Trophoblast cell (in vitro differentiated cells and primary cell): ENCODE measurements at regions not wholly inside any gene's neighbourhood (a gene's known extent, or its start where the extent isn't known, plus 50 kb on each side); places are given as distances from the start of the nearest gene placed in this dataset.

Source experiments
- DNase-seq, 2 donors: peaks; one replicate each; pipeline ENCODE4 v3.0.0-alpha.2; 2016
- H2AFZ ChIP-seq: 2 replicates; pipeline ENCODE4 v1.6.1; 2013; ENCODE audit warnings: low read length, moderate library complexity, mild to moderate bottlenecking; ENCODE audit not compliant: insufficient read depth, poor library complexity
- H2AK5ac ChIP-seq: 2 replicates; pipeline ENCODE4 v1.6.1; 2013; ENCODE audit warnings: mild to moderate bottlenecking, low read length
- H2BK120ac ChIP-seq: 2 replicates; pipeline ENCODE4 v1.6.1; 2013; ENCODE audit warnings: low read length, mild to moderate bottlenecking, moderate library complexity; ENCODE audit not compliant: insufficient read depth, poor library complexity
- H2BK12ac ChIP-seq: 2 replicates; pipeline ENCODE4 v1.6.1; 2013; ENCODE audit warnings: mild to moderate bottlenecking, low read length, moderate library complexity
- H2BK5ac ChIP-seq: 2 replicates; pipeline ENCODE4 v1.6.1; 2013; ENCODE audit warnings: low read length, low read depth, moderate library complexity, mild to moderate bottlenecking; ENCODE audit not compliant: poor library complexity
- H3K14ac ChIP-seq: 2 replicates; pipeline ENCODE4 v1.6.1; 2013; ENCODE audit warnings: mild to moderate bottlenecking, low read length
- H3K18ac ChIP-seq: 2 replicates; pipeline ENCODE4 v1.6.1; 2013; ENCODE audit warnings: mild to moderate bottlenecking, low read length
- H3K23ac ChIP-seq: 2 replicates; pipeline ENCODE4 v1.6.1; 2013; ENCODE audit warnings: low read length
- H3K27ac ChIP-seq: 2 replicates; pipeline ENCODE4 v1.5.1; 2013; ENCODE audit warnings: low read depth, mild to moderate bottlenecking, inconsistent platforms, low read length, moderate library complexity
- H3K27me3 ChIP-seq: 2 replicates; pipeline ENCODE4 v1.6.1; 2013; ENCODE audit warnings: inconsistent platforms, mild to moderate bottlenecking, low read length, moderate library complexity; ENCODE audit not compliant: insufficient read depth
- H3K36me3 ChIP-seq, 2 experiments: 1 replicate in 1 of 2; 2 replicates in 1 of 2; pipeline ENCODE4 v1.6.1; 2013; ENCODE audit warnings: low read length in 2 of 2, mild to moderate bottlenecking in 2 of 2, moderate library complexity in 1 of 2; ENCODE audit not compliant: insufficient read depth in 2 of 2, control insufficient read depth in 1 of 2
- H3K4ac ChIP-seq: 2 replicates; pipeline ENCODE4 v1.6.1; 2013; ENCODE audit warnings: low read depth, mild to moderate bottlenecking, low read length, moderate library complexity
- H3K4me1 ChIP-seq, 2 experiments: 1 replicate in 1 of 2; 2 replicates in 1 of 2; pipeline ENCODE4 v1.6.1; 2013; ENCODE audit warnings: low read length in 2 of 2, mild to moderate bottlenecking in 2 of 2, moderate library complexity in 1 of 2; ENCODE audit not compliant: insufficient read depth in 2 of 2, control insufficient read depth in 1 of 2
- H3K4me2 ChIP-seq: 2 replicates; pipeline ENCODE4 v1.6.1; 2013; ENCODE audit warnings: inconsistent platforms, mild to moderate bottlenecking, low read length, moderate library complexity
- H3K4me3 ChIP-seq: 2 replicates; pipeline ENCODE4 v1.5.1; 2013; ENCODE audit warnings: mild to moderate bottlenecking, low read depth, low read length, inconsistent platforms
- H3K79me1 ChIP-seq: one replicate; pipeline ENCODE4 v1.6.1; 2013; ENCODE audit warnings: low read length
- H3K79me2 ChIP-seq: 2 replicates; pipeline ENCODE4 v1.6.1; 2013; ENCODE audit warnings: low read length, mild to moderate bottlenecking; ENCODE audit not compliant: control insufficient read depth, insufficient read depth, poor library complexity
- H3K9ac ChIP-seq: 2 replicates; pipeline ENCODE4 v1.6.1; 2013; ENCODE audit warnings: mild to moderate bottlenecking, low read length
- H3K9me3 ChIP-seq: 2 replicates; pipeline ENCODE4 v1.6.1; 2013; ENCODE audit warnings: low read depth, mild to moderate bottlenecking, control low read depth, inconsistent platforms, low read length; ENCODE audit not compliant: insufficient read depth
- H4K12ac ChIP-seq: 2 replicates; pipeline ENCODE4 v1.6.1; 2013; ENCODE audit warnings: low read depth, mild to moderate bottlenecking, low read length, moderate library complexity
- H4K8ac ChIP-seq: 2 replicates; pipeline ENCODE4 v1.6.1; 2013; ENCODE audit warnings: low read depth, mild to moderate bottlenecking, low read length, moderate library complexity
- H4K91ac ChIP-seq: one replicate; pipeline ENCODE4 v1.6.1; 2013; ENCODE audit warnings: low read depth, mild to moderate bottlenecking, low read length, moderate library complexity
- WGBS: extraction: QIAGEN DNeasy Blood & Tissue Kit; methylation state at CpG from one replicate; pipeline ENCODE4 v1.1.7; 2013; ENCODE audit warnings: missing lambda C conversion rate; ENCODE audit not compliant: insufficient read length, insufficient coverage; ENCODE audit errors: extremely low coverage; 5-methylcytosine and 5-hydroxymethylcytosine counted together

- Histone ChIP-seq H2AFZ (no peak overlapping the region), H3K14ac (no peak overlapping the region), H4K91ac (no peak overlapping the region), H3K4me2 (no peak overlapping the region), H2BK5ac (no peak overlapping the region), H3K79me1 (no peaks in the 10 kb centered on the region), H3K27me3 (no peaks in the 10 kb centered on the region), H4K12ac (no peak overlapping the region), H3K18ac (no peak overlapping the region), H3K4me1 (no peaks in the 10 kb centered on the region), H2BK12ac (no peak overlapping the region), H4K8ac (no peak overlapping the region), H3K9ac (no peak overlapping the region), H3K9me3 (no peaks in the 10 kb centered on the region), H3K4me3 (no peak overlapping the region), H3K79me2 (no peaks in the 10 kb centered on the region), H2AK5ac (no peak overlapping the region), H3K27ac (no peak overlapping the region), H2BK120ac (no peak overlapping the region), H3K36me3 (no peaks in the 10 kb centered on the region), H3K23ac (no peak overlapping the region), H3K4ac (no peak overlapping the region)
- no peak for DNase-seq
Observed at GRCh38 chr5:118043531-118043930, 944.8 kb downstream of the DTWD2 start.

GRCh38 chr5:118042076-118042475, 946.3 kb downstream of the DTWD2 start:
- H3K4me1 ChIP-seq, result no peaks in the 10 kb centered on the region
- H3K27me3 ChIP-seq, result no peaks in the 10 kb centered on the region
- H4K8ac ChIP-seq, result no peak overlapping the region
- no peak for DNase-seq
- no peak overlapping the region for H2BK120ac ChIP-seq
- H2AFZ ChIP-seq, result no peak overlapping the region
- H3K36me3 ChIP-seq, result no peaks in the 10 kb centered on the region
- H4K12ac ChIP-seq, result no peak overlapping the region
- no peak overlapping the region for H2BK12ac ChIP-seq
- no CpG with 5 or more reads among the region's 2 CpGs for WGBS
- H3K4me2 ChIP-seq, result no peak overlapping the region
- no peak overlapping the region for H3K9ac ChIP-seq
- H2BK5ac ChIP-seq, result no peak overlapping the region
- no peak overlapping the region for H3K23ac ChIP-seq
- no peak overlapping the region for H4K91ac ChIP-seq
- no peak overlapping the region for H3K4me3 ChIP-seq
- no peak overlapping the region for H3K4ac ChIP-seq
- no peak overlapping the region for H3K18ac ChIP-seq
- no peaks in the 10 kb centered on the region for H3K9me3 ChIP-seq
- no peaks in the 10 kb centered on the region for H3K79me2 ChIP-seq
- no peaks in the 10 kb centered on the region for H3K79me1 ChIP-seq
- no peak overlapping the region for H3K27ac ChIP-seq
- H2AK5ac ChIP-seq, result no peak overlapping the region
- H3K14ac ChIP-seq, result no peak overlapping the region

GRCh38 chr5:118040496-118040895, 947.9 kb downstream of the DTWD2 start:
- H3K14ac ChIP-seq, result no peak overlapping the region
- no peak for DNase-seq
- H3K27ac ChIP-seq, result no peak overlapping the region
- H2BK12ac ChIP-seq, result no peak overlapping the region
- no peak overlapping the region for H3K4ac ChIP-seq
- H3K9ac ChIP-seq, result no peak overlapping the region
- no peaks in the 10 kb centered on the region for H3K79me1 ChIP-seq
- no peaks in the 10 kb centered on the region for H3K9me3 ChIP-seq
- no peak overlapping the region for H3K23ac ChIP-seq
- no peaks in the 10 kb centered on the region for H3K79me2 ChIP-seq
- no peaks in the 10 kb centered on the region for H3K4me1 ChIP-seq
- H4K12ac ChIP-seq, result no peak overlapping the region
- H3K36me3 ChIP-seq, result no peaks in the 10 kb centered on the region
- no peak overlapping the region for H3K4me2 ChIP-seq
- H3K4me3 ChIP-seq, result no peak overlapping the region
- H2BK120ac ChIP-seq, result no peak overlapping the region
- H2BK5ac ChIP-seq, result no peak overlapping the region
- no peak overlapping the region for H4K8ac ChIP-seq
- H4K91ac ChIP-seq, result no peak overlapping the region
- no peaks in the 10 kb centered on the region for H3K27me3 ChIP-seq
- no peak overlapping the region for H2AK5ac ChIP-seq
- WGBS, result no CpG with 5 or more reads among the region's 1 CpG
- H2AFZ ChIP-seq, result no peak overlapping the region
- H3K18ac ChIP-seq, result no peak overlapping the region

- Histone ChIP-seq H3K27ac (no peak overlapping the region), H4K8ac (no peak overlapping the region), H2BK12ac (no peak overlapping the region), H2BK120ac (no peak overlapping the region), H3K18ac (no peak overlapping the region), H3K27me3 (no peaks in the 10 kb centered on the region), H3K9me3 (peaks cover 4% of the 10 kb centered on the region), H4K12ac (no peak overlapping the region), H3K23ac (no peak overlapping the region), H3K4ac (no peak overlapping the region), H3K4me1 (no peaks in the 10 kb centered on the region), H3K4me2 (no peak overlapping the region), H3K9ac (no peak overlapping the region), H3K4me3 (no peak overlapping the region), H4K91ac (no peak overlapping the region), H3K14ac (no peak overlapping the region), H2AFZ (no peak overlapping the region), H3K79me1 (no peaks in the 10 kb centered on the region), H2AK5ac (no peak overlapping the region), H2BK5ac (no peak overlapping the region), H3K79me2 (no peaks in the 10 kb centered on the region), H3K36me3 (no peaks in the 10 kb centered on the region)
- no CpG with 5 or more reads among the region's 31 CpGs for WGBS
- DNase-seq, result no peak
Observed at GRCh38 chr5:118033686-118034338, 954.5 kb downstream of the DTWD2 start.
